Hematopoietic multipotent progenitor cell (in vitro differentiated cells): ENCODE measurements at regions not wholly inside any gene's neighbourhood (a gene's known extent, or its start where the extent isn't known, plus 50 kb on each side); places are given as distances from the start of the nearest gene placed in this dataset.

Source experiments
- DNase-seq, 3 donors: peaks; one replicate each; pipeline ENCODE4 v3.0.0-alpha.2; 2011 to 2015; ENCODE audit warnings: low read depth in 2 of 3, low spot score in 2 of 3

DNA sequence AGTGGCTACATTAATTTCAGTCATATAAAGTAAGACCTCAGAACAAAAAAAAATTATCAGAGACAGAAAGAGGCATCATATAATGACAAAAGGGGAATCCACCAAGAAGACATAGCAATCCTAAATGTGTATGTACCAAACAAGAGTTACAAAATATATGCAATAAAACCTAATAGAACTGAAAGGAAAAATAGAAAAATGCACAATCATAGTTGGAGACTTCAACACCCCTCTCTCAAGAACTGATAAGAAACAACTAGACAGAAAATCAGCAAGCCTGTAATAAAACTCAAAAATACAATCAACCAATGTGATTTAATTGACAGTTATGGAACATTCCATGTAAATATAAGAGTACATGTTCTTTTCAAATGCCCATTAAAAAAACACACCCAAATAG lies 61.3 kb upstream of the C16orf82 start:
- no peak for DNase-seq
